ENCODE measurements at regions not wholly inside any gene's neighbourhood (a gene's known extent, or its start where the extent isn't known, plus 50 kb on each side); places are given as distances from the start of the nearest gene placed in this dataset.

DNA sequence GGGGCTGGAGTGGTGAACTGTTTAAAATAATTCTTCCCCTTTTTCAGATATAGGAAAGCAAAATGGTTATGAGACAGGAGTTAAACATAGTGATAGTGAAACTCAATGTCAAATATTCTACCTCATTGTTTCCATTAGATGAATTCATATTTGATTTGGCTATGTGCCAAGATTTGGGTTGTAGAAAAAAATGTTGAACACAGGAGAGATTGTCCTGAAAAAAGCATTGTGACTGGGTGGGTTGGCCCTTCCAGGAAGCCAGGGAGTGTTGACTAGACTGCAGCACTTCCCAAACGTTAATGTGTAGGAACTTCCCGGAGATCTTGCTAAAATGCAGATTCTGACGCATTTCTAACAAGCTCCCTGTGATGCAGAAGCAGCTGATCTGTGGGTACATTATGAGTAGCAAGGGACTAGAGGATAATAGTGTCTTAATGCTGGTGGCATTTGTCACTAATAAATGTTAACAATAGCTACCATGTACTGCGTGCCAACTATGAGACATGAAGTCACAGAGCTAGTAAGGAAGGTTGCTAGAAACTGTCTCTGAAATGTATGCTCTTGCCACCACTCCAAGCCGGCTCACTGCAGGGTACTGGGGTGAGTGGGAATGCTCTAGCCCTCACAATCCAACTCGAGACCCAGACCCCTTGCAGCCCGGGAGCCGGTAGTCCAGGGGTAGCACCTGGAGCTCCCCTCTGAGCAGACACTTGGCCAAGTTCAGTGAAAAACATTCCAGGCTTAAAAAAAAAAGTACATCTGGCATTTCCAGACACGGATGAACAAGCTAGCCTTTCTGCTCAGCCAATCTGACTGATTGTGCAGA, 120.6 kb downstream of the CD47 start:
- peak; percentile 15 for DNase-seq (ENCODE audit: low spot score)

DNA sequence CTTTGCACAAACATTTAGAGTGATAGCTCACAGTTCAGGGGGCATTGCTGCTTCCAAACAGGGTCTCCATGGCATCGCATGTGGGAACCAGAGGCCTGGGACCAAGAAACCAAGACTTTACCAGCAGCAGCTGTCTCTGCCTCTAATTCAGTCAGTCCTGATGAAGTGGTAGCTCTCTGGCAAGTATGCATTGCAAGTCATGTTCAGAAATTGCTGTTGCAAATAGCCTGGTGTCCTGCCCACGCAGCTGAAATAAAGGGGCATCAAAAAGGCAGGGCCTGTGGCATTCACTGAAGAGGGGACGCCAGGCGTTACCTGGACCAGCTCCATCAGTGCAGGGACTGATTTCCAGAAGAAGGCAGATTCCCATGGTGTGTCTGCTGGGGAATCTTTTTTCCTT, 121.3 kb downstream of the CD47 start:
- DNase-seq (ENCODE audit: low spot score): no peak

DNA sequence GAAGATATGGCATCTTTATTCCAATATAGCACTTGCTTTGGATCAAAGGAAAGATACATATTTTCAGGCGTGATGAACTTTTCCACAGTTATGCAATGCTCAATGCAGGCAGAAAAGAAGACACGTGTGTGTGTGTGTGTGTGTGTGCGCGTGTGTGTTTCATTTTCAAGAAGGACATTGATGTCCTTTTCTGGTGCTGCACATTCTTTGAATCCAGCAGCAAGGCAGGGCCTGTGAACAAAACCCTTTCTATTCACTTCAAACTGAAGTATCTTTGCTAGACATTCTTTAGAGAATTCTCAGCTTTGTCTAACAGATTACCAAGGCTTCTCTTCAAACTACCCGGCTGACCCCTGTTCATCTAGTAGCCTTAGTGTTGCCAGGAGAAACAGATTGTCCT, 124.6 kb downstream of the CD47 start:
- DNase-seq (ENCODE audit: low spot score): no peak

DNA sequence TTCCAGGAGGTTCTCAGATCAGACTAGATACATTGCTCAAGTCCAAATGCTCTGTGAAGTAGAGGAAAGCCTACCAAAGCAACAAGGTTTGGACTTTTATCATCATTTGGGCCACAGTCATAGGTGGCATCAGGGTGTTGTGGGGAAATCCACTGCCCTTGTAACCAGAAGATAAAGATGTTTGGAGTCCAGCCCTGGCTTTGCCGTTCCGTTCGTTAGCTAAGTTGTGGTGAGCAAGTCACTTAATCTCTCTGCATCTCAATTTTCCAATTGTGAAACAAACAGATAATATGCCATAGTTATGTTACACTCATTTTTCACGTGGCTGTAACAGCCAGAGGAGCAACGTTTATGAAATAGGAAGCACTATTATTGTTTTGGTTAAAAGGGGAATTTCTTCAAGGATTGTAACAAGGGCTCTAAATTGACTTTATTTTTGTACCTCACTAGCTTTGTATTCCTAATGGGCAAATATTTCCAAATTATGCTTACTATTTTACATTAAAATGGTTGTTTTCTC, 125.6 kb downstream of the CD47 start:
- no peak for DNase-seq (ENCODE audit: low spot score)

DNA sequence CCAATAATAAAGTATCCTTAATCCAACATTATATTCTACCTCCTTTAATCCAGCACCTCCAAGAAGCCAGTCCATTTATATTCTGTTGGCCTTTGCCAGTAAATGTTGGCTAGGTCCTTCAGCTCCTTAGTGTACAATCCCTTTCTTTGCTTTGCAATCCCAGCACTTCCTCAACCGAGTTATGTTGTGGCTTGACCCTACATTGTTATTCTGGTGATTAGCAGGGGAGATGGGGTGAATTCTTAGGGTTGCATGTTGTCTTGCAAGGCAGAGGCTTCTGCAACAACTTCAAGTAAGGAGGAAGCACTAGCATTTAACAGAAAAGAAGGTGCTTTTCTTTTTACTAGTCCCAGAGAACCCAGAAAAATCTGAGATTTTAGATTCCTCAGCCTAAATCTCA, 127.2 kb downstream of the CD47 start:
- DNase-seq (ENCODE audit: low spot score): no peak

DNA sequence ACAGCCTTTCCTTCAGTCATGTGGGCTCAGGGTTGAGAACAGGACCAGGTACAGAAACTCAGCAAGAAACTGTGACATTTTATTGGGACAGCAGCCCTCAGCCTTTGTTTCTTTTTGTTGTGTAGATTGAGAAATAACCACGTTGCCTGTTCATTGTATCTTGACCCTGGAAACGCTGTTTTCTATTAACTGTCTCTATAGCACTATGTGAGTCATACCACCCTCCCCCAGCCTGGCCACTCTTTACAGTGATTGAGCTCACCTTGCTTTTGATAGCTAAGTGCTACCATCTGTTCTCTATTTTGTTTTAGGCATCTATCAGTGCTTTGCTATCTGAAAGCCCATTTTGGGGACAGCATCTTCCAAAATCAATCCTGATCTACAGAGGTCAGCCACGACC, 127.9 kb downstream of the CD47 start:
- no peak for DNase-seq (ENCODE audit: low spot score)

DNA sequence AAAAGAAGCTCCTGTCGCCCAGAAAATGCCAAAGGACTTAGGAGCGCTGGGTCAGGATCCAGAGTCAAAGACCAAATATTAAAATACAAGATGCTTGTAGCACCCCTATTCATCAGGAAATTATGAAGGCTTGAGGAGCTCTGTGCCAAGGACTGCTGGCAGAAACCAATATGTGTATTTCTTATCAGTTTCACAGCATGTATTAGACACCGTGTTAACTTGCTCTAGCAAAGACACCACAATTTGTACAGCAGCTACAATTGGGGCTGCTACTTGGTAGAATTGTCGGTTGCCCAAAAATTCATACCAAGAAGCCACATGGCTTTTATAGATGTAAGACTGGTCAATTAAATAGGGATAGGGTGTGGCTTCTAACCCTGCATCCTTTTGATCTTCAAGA, 128.8 kb downstream of the CD47 start:
- DNase-seq (ENCODE audit: low spot score): no peak

DNA sequence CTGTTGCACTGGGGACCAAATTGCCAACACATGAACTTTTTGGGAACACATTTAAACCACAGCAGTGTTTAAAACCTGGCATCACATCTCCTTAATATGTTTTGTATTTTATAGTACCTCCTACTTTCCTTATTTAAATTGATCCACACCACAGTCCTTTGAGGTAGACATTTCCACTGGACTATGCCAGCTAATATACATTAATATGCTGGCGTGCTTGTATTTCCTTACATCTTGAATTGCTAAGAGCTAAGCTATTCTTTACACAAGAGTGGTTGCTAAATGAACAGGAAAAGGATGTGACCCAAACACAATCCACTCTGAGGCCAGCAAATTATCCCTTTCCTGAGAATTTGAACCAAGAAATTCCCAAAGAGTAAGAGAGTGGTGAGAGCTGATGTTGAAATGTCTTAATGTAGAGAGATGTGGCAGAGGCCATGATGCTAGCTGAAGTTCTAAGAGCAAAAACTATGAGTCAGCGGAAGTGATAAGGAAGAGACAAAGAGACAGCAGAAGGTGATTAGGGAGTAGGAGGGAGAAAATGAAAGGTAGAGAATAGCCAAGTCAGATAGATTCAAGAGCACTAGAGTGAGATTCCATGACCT, 131.2 kb downstream of the CD47 start:
- no peak for DNase-seq (ENCODE audit: low spot score)

DNA sequence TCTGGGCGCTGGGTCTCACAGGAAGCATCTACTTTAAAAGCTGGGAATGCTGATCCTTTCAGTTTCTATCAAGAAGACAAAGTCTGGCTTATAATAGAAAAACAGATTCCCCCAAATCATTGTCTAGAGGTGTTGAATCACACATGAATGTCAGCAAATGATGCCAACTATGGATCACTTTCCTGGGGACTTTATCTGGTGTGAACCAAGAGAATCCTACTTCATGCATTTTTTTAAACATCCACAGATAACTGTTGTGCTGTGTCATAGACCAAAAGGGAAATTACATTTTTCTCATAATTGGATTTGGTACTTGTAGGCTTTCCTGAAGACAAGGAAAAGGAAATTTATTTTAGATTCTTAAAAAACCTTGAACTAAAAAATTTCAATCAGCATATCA, 132.7 kb downstream of the CD47 start:
- no peak for DNase-seq (ENCODE audit: low spot score)

DNA sequence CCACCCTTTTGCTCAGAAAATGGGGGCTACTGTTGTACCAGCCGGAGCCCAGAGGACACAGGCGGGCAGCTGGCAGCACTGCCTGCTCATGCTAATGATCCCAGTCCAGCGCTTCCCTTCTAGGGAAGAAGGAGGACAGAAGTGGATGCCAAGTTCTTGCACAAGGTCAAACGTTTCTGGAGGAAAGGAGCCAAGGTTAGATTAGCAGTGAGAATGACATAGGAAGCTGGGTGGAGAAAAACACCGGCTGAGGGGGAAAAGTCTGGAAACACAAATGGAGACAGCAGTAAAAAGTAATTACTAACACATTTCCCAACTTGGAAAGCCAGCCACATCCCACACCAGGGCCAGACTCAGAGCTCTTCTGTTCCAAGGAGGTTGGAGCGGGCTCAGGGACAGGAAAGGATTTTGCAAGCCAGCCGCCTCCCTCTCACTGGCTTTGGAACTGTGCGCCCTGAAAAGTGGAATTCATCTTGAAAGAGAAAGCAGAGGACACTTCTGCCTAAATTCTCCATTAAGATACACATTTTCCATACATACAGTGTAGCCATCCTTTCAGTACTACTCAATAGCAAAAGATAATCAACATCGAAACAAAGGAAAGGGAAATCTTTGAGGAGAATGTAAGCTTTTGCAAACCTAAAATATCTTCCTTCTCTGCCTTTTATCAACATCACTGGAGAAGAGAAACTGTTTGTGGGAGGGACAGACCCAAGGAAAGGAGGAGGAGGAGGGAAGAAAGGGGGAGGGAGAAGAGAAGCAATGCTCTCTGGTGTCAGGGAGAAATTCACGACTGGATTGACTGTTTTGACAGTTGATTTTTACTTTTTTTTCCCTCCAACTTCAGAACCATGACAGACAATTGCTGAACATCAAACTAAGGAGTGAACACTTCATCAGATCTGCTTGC, 133.6 kb downstream of the CD47 start:
- no peak for DNase-seq (ENCODE audit: low spot score)

DNA sequence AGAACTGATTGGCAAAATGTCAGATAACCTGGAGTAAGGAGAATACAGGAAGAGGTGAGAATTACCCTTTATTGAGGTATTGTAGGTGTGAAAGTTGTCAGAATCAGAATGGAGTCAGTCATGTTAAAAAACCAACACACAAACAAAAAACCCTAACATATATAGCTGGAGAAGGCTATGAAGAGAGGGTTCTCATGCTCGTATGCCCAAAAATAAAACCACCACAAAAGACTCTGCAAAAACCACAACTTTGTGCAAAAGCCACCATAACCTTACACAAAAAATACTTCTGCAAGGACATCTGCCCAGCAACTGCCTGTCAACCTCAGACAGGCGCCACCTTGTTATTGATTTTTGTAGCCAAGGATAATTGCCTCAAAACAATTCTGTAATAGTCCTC, 136.0 kb downstream of the CD47 start:
- DNase-seq (ENCODE audit: low spot score): peak; percentile 25

DNA sequence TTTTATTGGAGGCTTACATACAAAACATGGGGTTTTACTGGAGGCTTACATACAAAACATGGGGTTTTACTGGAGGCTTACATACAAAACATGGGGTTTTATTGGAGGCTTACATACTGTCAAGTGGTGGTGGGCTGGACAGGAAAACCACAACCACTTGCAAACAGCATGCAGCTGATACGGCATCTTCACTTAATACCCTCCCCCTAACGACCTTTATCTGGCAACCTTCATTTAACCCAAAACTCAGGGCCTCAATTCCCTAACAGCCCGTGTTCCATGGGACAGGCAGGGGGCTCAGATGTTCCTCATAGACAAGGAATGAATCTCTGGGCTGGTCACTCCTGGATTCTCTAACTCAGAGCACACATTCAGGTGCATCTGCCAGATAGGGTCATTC, 137.1 kb downstream of the CD47 start:
- peak; percentile 45 for DNase-seq (ENCODE audit: low spot score)

DNA sequence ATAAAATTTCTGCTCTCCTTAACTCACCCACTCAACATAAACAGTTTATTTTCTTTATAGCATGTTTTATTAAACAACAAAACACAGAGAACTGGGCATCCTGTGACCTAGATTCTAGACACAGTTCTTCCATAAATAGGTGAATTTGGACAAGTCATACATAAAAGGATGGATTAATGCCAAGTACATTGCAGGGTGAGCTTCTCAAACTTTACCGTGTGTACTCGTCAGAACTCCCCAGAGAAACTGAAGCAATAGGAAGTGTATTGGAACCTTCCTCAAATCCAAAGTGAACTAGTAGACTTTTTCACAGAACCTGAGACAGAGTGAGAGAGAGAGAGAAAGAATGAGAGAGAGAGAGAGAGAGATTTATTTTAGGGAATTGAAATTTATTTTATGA, 139.7 kb downstream of the CD47 start:
- DNase-seq (ENCODE audit: low spot score): no peak

DNA sequence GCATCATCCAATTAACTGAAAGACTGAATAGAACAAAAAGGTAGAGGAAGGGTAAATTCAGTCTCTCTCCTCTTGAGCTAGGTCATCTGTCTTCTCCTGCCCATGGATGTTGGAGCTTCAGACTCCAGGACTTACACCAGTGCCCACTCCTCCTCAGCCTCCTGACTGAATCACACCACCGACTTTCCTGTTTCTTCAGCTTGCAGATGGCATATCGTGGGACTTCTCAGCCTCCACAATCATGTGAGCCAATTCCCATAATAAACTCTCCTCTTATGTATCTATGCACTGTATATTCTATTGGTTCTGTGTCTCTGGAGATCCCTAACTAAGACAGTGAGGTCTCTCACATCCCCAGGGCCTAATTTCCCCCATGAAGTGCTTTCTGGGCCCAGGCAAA, 140.4 kb downstream of the CD47 start:
- DNase-seq (ENCODE audit: low spot score): no peak

DNA sequence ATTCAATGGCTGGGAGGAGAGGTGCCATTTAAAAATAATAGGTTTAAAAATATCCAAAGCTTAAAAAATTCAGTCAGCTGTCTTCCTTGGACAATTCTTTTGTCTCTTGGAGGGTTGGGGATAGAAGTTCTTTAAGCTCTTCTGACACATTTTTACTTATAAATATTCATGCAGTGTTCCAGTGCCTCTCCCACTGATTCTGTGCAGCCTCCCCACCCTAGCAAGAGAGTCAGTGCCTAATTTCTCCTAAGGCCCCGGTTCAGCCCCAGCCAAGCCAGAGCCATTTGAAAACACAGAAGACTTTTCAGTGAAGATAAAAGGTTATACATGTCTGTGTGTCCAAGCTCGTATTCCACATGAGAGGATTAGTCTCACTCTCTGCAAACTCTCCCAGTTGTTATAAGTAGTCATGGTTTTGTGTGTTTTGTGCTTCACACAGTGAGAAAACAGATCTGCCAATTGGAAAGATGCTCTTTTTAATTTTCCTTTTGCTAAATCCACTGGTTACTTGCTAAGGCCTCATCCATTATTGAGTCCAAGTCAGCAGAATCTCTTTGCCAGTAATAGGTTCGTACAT, 141.3 kb downstream of the CD47 start:
- no peak for DNase-seq (ENCODE audit: low spot score)

DNA sequence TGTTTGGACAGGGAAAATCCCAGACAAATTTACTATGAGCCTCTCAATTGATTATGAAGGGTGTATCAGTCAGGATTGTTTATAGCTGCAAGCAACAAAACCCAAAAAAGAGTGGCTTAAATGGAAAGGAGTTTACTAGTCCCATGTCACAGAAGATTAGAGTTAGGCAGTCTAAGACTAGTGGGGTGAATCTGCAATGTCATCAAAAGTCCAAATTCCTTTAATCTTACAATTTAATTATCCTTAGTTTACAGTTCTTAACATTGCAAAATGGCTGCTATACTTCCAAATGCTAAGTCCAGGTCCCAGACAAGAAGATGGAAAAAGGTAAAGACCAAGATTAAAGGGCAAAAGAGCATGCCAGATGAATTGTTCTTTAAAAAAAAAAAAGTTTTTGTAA, 143.6 kb downstream of the CD47 start:
- no peak for DNase-seq (ENCODE audit: low spot score)

DNA sequence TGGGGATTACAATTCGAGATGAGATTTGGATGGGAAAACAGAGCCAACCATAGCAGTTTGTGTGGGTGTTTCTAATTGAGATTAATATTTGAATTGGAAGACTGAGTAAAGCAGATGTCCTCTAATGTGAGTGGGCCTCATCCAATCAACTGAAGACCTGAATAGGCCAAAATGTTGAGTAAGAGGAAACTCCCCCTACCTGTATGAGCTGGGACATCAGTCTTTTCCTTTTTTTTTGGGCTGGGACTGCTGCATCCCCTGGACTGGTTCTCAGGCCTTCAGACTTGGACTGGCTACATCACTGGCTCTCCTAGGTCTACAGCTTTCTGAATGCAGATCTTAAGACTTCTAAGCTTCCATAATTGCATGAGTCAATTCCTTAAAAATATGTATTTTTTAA, 144.1 kb downstream of the CD47 start:
- no peak for DNase-seq (ENCODE audit: low spot score)

DNA sequence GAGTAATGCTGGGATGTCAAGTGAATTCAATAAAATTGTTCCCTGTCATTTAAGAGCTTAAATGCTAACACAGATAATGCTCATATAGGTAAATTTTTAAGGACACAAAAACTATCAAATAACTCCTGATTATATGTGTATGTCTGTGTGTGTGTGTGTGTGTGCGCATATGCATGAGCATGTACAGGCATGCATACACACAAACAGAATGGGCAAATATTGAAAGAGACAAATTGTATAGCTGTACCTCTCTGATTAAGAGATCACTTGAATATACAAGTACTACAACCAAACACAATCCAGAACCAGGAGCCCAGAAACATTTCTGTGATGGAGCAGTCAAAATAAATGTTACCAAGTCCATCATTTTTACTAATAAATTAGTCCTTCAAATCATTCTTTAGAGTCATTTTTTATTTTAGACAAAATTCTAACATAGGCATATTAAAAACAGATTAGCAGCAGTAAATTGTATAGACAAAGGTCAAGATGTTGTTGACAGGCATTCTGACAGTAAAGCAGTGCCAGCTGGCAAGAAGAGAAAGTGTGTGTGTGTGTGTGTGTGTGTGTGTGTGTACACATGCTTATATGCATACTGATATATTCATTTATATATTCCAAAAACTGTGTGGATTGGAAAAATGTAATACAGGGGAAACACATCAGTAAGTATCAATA, 145.3 kb downstream of the CD47 start:
- DNase-seq (ENCODE audit: low spot score): no peak

DNA sequence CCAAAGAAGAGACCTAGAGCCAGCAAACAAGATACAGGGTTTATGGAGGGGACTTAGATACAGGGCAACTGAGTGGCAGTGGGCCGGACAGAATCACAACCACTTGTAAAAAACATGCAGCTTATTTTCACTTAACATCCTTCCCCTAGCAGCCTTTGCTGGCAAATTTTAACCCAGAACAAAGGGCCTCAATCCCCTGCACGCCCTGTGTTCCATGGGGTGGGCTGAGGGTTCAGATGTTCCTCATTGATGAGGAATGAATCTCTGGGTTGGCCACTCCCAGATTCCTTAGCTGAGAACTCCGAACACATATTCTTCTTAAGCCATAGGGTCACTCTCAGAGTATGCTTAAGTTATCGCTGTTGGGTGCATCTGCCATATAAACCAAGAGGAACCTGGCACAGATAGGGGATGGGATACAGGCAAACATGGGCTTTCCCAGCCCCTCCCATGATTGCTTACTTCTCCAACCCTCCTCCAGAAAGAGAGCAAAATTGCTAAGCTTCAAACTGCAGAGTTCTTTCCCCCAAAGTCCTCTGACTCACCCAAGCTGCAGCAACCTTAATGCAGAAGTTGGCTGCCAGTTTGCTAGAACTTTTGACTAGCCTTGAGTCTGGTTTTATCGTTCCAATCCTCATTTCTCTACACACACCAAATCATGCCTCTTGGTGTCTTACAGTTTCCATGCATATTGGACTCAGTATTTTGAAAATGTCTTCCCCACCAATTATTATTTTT, 146.9 kb downstream of the CD47 start:
- no peak for DNase-seq (ENCODE audit: low spot score)

DNA sequence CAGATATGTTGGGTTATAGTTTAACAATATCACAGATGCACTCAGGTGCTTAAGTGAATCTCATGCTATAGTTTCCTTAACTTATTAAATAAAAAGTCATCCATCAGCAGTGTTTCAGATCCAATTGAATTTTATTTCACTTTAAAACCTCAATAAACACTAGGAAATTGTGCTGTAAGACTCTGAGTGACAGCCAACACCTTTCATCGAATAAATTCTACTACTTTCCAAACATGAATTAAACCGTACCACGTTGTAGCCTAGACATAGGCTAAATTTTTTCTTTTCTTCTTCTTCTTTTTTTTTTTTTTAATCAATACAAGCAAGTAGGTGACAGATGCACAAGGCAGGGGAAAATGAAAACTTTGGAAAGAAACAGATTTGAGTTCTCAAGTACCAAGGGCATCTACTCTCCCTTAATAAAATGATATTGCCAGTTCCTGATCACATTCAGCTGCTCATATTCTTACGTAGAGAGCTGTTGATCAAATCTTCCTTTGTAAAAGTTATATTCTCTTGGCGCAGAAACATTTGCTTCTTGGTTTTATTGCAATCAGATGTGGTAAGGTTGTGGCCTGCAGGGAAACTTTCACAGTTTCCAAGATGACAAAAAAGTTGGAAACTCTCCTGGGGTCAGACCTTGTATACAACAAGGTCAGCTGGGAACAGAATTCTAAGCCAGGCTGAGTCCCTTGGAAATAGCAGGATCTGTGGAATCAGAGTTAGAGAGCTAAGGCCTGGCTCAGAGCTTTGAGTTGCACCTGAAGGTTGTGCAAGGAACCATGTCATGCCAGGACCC, 147.7 kb downstream of the CD47 start:
- no peak for DNase-seq (ENCODE audit: low spot score)

Data from NAMALWA (cell line).